ENCODE measurements at regions not wholly inside any gene's neighbourhood (a gene's known extent, or its start where the extent isn't known, plus 50 kb on each side); places are given as distances from the start of the nearest gene placed in this dataset.

- TF ChIP-seq CTCF (IDR thresholded peaks at IDR 0.05; ENCODE audit: low read depth, low read length) = no peak
- no peak for TF ChIP-seq EZH2phosphoT487 (IDR thresholded peaks at IDR 0.05; ENCODE audit: low read depth)
Measured at GRCh38 chr6:26304797-26305640, 60.0 kb upstream of the BTN3A2 start.
